ENCODE measurements at regions not wholly inside any gene's neighbourhood (a gene's known extent, or its start where the extent isn't known, plus 50 kb on each side); places are given as distances from the start of the nearest gene placed in this dataset.

DNA sequence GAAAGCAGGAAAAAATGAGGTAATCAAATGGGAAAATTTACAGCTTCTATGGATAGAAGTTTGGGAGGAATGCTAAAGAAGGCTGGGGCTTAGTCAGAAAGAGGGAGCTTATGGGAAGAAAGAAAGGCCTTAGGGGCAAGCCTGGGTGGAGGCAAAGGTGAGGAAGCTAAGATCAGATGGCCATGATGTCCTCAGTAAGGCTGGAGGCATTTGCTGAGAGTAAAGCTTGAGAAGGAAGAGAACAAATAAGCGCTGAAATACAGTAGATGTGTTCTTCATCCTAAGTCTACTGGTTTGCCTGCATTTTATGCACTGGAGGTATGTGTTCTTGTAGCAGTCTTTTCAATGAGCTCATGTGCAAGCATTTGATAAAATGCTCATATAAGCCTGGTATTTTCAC is 355.4 kb downstream of the BRINP2 start:
- TF ChIP-seq, protein P1, sequence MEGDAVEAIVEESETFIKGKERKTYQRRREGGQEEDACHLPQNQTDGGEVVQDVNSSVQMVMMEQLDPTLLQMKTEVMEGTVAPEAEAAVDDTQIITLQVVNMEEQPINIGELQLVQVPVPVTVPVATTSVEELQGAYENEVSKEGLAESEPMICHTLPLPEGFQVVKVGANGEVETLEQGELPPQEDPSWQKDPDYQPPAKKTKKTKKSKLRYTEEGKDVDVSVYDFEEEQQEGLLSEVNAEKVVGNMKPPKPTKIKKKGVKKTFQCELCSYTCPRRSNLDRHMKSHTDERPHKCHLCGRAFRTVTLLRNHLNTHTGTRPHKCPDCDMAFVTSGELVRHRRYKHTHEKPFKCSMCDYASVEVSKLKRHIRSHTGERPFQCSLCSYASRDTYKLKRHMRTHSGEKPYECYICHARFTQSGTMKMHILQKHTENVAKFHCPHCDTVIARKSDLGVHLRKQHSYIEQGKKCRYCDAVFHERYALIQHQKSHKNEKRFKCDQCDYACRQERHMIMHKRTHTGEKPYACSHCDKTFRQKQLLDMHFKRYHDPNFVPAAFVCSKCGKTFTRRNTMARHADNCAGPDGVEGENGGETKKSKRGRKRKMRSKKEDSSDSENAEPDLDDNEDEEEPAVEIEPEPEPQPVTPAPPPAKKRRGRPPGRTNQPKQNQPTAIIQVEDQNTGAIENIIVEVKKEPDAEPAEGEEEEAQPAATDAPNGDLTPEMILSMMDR (IDR thresholded peaks at IDR 0.05; ENCODE audit: low read depth, low read length) = no peak
- no peak for TF ChIP-seq POLR2A (IDR thresholded peaks at IDR 0.05; ENCODE audit: extremely low read depth, insufficient read length)
